ENCODE measurements at regions not wholly inside any gene's neighbourhood (a gene's known extent, or its start where the extent isn't known, plus 50 kb on each side); places are given as distances from the start of the nearest gene placed in this dataset.
A peak's percentile ranks its signal among the peaks of the same experiment; 100 is the strongest.

DNA sequence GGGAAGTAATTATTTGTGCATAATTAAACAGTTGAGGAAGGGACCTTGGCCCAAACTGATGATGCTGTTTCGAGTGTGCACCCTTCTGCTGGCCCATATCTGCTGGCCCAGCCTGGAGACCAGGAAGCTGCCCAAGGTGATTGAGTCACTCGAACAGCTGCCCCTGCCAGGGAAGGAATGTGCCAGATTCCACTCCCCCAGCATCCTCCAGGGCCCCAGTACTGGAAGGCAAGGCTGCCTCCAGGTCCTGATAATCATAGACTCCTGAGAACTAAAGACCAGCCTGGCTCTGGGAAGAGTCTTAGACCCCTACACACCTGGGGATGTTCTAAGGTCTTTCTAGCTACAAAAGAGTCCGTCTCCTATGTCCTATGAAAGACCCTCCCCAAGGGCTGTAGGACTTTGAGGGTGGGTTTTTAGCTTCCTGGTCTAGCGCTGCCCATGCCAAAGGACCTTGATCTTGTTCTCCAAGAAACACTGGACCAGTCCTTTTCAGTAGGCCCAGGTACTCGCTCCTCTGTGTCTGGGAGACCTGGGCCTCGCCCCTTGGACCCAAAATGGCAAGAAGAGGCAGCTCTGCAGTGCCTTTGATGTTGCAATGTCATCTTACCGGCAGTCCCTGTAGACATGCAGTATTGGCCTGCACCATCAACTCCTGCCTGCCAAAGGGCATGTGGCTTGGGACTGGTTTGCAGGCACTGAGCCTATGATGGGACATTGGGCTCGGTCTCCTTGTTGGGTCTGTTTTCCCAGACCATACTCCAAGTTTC lies 103.2 kb upstream of the GPR26 start:
- DNase-seq = no peak

GRCh38 chr10:123563581-123563855 lies 102.6 kb upstream of the GPR26 start:
- no peak for DNase-seq

- no peak for DNase-seq
Observed at GRCh38 chr10:123563994-123564393, 102.2 kb upstream of the GPR26 start.

GRCh38 chr10:123564631-123565030 lies 101.5 kb upstream of the GPR26 start:
- no peak for DNase-seq

GRCh38 chr10:123565691-123566660 lies 100.2 kb upstream of the GPR26 start:
- DNase-seq = no peak

DNA sequence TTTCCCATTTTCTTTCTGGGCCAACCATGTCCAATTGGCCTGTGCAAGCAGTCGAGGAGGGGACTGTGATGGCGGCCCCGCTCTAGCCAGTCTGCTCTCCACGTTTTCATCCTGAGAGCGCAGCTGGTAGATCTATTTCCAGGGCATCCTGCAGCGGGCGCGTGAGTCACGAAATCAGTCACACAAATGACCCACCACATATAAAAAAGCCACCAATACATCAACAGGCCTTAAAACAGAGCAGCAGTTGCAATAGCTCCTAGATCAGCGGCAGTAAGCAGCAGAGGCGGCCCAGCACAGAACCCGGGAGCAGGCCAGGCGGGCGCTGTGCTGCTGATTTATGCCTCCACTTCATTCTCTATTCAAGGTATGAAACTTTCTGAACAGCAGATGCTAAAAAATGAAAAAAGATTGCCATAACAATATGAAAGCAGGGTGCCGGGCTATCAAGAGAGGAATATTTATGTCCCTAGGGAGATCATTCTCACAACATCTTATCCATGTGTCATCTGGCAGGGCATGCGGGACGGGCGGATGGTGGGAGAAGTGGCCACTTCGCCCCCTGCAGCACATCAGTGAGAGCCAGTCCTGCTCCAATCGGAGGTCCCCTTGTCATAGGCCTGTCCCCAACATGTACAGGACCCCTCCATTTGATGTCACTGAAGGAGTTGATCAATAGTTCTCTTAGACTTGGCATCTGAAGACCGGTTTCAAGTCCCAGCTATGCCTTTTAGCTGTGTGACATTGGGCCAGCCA lies 98.0 kb upstream of the GPR26 start:
- DNase-seq = no peak

- no peak for DNase-seq
Observed at GRCh38 chr10:123568751-123569150, 97.4 kb upstream of the GPR26 start.

DNA sequence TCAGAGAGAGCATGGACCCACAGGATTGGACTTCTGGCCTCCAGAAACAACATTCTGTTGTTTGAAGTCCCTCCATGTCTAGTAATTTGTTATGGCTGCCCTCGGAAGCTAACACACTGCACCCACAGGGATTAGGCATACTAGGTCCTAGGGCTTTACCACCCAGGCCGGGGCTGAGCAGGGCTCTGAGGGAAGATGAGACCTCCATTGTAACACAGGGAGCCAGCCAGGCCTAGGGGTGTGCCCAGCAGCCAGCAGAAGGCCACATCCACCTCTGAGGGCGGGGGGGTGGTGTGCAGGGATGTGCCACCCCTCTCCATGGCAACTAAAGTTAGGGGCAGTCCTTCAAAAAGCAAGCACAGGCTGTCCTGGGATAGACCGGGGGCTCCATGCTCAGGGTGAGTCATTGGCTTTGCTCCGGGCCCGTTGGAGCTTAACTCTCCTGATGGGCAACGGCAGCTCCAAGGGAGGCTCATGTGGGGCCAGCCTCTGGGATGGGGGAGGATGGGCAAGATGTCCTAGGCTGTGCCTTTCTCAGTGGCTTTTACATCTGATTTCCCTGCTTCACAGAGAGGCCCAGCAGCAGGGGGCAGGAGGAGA lies 96.6 kb upstream of the GPR26 start:
- DNase-seq = no peak

DNA sequence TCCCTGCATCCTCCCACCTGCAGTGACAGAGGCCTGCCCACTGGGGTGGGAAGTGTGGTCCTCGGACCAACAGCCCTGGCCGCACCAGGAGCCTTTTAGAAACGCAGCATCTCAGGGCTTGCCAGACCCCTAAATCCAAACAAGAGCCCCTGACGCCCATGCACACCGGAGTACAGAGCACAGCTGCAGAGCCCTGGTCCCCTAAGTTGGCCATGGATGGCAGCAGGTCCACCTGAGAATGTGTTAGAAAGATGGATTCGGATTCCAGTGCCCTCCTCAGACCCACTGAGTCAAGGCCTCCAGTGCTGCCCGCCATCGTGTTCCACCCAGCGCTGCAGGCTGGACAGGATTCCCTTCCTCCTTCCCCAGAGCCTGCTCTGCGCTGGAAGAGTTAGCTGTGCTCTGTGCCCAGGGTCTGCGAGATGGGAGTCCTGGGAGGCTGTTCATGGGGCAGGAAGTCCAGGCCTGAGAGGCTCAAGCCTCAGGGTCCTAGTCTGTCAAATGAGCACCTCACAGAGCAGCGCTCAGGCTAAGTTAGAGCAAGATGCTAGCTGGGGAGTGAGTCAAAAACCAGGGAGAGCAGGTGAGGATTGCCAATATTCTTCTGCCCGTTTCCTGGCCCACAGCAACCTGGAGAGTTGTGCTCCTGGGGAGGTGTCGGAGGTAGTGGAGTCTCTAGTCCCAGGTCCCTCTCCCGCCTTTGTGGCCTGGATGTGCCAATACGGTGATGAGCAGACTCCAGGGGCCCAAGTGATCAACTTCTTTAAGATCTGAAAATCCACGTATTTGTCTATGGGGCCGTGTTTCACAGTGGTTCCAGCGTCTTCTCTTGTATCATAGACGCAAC lies 95.9 kb upstream of the GPR26 start:
- DNase-seq = no peak

DNA sequence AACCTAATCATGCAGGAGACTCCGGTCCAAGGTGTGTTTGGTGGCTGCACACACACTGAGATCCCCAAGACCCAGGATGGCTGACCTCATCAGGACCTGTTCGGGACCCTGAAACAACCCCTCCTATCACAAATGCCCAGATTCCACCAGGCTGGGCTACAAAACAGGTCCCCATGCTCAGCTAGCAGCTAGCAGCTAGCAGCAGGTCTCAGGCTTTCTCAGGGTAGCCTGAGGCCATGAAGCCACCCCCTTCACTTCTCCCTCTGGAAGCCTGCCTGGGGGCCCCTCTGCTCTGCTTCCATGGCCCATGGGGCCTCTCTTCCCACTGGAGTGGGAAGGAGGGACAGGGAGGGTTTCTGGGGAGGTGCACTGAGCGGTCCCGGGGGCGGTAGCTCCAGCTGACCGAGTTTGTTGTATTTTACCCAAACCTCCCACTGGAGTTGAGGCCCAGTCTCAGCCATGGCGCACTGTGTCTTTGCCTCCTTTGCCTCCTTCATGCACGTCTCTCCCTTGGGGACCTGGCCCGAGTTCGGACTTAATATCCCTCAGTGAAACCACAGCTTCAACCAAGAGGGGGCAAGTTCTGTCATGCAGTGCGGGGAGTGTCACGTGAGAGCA lies 95.1 kb upstream of the GPR26 start:
- DNase-seq = no peak

GRCh38 chr10:123571978-123572377 lies 94.2 kb upstream of the GPR26 start:
- DNase-seq = no peak

- peak in 2 of 3 donors; percentile 47 to 64 for DNase-seq
Observed at GRCh38 chr10:123573236-123574108, 92.7 kb upstream of the GPR26 start.

DNA sequence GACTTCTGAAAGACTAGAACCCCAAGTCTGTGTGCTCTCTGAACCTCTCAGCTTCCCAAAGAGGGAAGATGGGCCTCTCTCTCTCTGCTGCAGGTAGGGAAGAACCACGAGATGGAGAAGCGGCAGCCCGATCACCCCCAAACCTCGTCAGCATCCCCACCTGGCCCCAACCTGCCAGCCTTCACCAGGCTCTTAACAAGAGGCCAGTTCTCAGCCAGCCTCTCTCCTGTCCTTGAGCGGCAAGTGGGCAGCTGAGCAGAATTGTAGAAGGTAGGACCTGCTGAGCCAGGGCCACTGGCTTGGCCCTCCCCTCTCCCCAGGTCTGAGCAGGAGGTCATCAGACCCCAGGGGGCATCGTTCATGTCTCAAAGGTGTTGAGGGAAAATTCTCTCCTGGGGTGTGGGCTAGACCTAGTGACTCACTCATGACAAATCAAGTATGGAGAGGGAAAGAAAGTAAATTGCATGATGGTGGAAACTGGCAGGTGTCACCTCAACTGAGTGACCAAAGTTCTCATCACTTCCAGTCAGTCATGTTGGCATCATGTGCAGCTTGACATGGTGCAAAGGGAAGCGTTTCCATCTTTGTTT lies 92.0 kb upstream of the GPR26 start:
- DNase-seq = no peak

- no peak for DNase-seq
Observed at GRCh38 chr10:123575105-123575504, 91.0 kb upstream of the GPR26 start.

DNA sequence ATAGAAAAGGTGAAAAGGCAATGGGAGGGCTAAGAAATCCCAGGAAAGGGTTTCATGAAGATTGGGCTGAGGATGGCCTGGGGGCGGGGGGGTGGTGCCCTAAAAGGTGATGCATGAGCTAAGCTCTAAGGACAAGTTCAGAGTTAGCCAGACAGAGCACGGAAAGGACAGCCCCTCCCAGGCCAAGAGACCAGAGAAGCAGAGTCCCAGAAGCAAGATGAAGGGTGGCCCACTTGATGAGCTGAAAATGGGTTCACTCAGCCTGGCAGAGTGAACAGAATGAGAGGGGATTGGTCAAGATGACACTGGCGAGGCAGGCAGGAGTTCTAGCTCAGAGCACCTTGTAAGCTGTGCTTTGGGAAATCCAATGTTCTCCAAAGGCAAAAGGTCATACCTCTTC lies 89.4 kb upstream of the GPR26 start:
- DNase-seq = no peak

DNA sequence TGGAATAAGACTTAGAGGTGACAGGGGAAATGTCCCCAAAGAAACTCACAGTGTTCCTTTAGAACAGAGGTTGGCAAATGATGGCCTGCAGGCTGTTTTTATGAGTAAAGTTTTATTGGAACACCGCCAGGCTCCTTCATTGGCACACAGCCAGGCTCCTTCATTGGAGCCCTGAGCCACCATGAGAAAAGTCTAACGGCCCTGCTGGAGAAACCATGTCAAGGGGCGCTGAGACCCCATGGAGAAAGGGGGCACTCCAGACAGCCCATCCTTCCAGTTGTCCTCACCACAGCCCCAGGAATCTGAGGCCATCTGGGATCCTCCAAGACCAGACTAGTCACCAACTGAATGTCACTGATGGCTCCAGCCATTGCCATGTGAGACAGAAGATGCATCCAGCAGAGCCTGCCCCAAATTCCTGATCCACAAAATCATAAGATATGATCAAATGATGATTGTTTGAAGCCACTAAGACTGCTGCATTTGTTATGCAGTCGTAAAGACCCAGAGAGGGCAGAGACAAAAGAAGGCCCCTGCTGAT lies 88.2 kb upstream of the GPR26 start:
- no peak for DNase-seq

GRCh38 chr10:123578721-123579120 lies 87.4 kb upstream of the GPR26 start:
- DNase-seq = no peak

DNA sequence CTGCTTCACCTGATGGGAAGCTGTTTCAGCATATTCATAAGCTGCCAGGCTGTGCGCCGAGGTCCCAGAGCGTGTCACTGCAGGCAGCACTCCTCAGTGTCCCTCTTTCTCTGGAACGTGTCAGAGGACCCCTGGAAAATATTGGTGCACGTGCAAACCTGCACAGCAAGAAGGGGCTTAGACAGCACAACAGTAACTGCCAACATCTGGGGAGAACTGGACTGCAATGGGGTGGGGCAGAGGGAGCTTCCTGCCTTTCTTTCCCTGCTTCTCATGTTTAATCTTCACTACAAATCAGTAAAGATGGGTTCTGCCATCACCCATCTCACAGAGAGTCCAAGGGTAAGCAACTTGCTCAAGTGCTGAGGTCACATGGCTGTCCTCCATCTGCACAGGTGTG lies 86.5 kb upstream of the GPR26 start:
- no peak for DNase-seq

GRCh38 chr10:123580426-123580825 lies 85.7 kb upstream of the GPR26 start:
- DNase-seq = no peak

GRCh38 chr10:123581656-123582055 lies 84.5 kb upstream of the GPR26 start:
- no peak for DNase-seq
